HCT116 (cell line): ENCODE measurements at regions not wholly inside any gene's neighbourhood (a gene's known extent, or its start where the extent isn't known, plus 50 kb on each side); places are given as distances from the start of the nearest gene placed in this dataset.

Experiments used
- ATAC-seq: fragments of 200-7000 bp; cut with Tn5 transposase; 2 replicates; pipeline ENCODE4 v1.9.1; 2020; ENCODE audit warnings: mild to moderate bottlenecking, moderate library complexity
- BruUV-seq: library from RNA; stranded (reverse); fragments of 400-500 nt; replicated peaks from 2 replicates; lab custom pipeline; 2021; lab: Mats Ljungman, UMichigan
- CTCF ChIA-PET: fragments of 300-600 bp; sonication (Branson Sonifier 250); formaldehyde crosslinking; loops from one replicate; lab custom pipeline; 2021; ENCODE audit warnings: antibody characterized with exemption; lab: Charles Lee
- POLR2A ChIA-PET: fragments of 300-600, 350-600 bp; sonication (Branson Sonifier 250); formaldehyde crosslinking; loops from one replicate; lab custom pipeline; 2021; ENCODE audit warnings: antibody characterized with exemption; lab: Charles Lee
- RAD21 ChIA-PET, 2 experiments: fragments of 300-600 bp; sonication (Branson Sonifier 250); formaldehyde crosslinking; loops; one replicate each; lab custom pipeline; 2023; ENCODE audit warnings: low total read pairs in 2 of 2; ENCODE audit not compliant: uncharacterized antibody in 2 of 2, unreplicated experiment in 2 of 2, low non-redundant PET in 1 of 2; lab: Charles Lee
- DNase-seq: peaks from one replicate; pipeline ENCODE4 v3.0.0-alpha.2; 2010; ENCODE audit warnings: low read depth, low spot score
- H2AFZ ChIP-seq: fragments of 200-600 bp; shearing (Covaris generic), sonication (generic); 2 replicates; pipeline ENCODE4 v1.6.1; 2017; ENCODE audit warnings: low read depth, mixed run types, mixed read lengths, antibody characterized with exemption, low read length; ENCODE audit not compliant: poor library complexity, severe bottlenecking
- H3K27ac ChIP-seq: 2 replicates; pipeline ENCODE4 v1.5.1; 2012; ENCODE audit warnings: low read depth, low read length
- H3K27me3 ChIP-seq: fragments of 200-600 bp; sonication (generic); 2 replicates; pipeline ENCODE4 v1.6.1; 2016; ENCODE audit warnings: mixed run types, low read length, mixed read lengths; ENCODE audit not compliant: insufficient read depth
- H3K36me3 ChIP-seq, 2 experiments: fragments of 200-500 bp in 1 of 2; fragments of 200-600 bp in 1 of 2; sonication (Bioruptor generic) in 1 of 2; sonication (generic) in 1 of 2; 2 replicates each; pipeline versions ENCODE4 v1.5.1 to v1.6.1; 2014 to 2016; ENCODE audit warnings: low read length in 2 of 2, inconsistent platforms in 1 of 2, mixed read lengths in 1 of 2, mixed run types in 1 of 2; ENCODE audit not compliant: insufficient read depth in 2 of 2, control insufficient read depth in 1 of 2
- H3K4me1 ChIP-seq, 2 experiments: fragments of 200-600 bp in 1 of 2; sonication (generic) in 1 of 2; 2 replicates each; pipeline versions ENCODE4 v1.5.1 to v1.6.1; 2012 to 2017; ENCODE audit warnings: low read length in 2 of 2, inconsistent platforms in 1 of 2, mild to moderate bottlenecking in 1 of 2, mixed read lengths in 1 of 2, mixed run types in 1 of 2, moderate library complexity in 1 of 2; ENCODE audit not compliant: insufficient read depth in 2 of 2, control insufficient read depth in 1 of 2
- H3K4me2 ChIP-seq: fragments of 200-600 bp; sonication (generic); 2 replicates; pipeline ENCODE4 v1.6.1; 2017; ENCODE audit warnings: mixed run types, low read length, mixed read lengths
- H3K4me3 ChIP-seq, 2 experiments: fragments of 200-600 bp in 1 of 2; sonication (generic) in 1 of 2; replicated peaks in 1 of 2; 2 replicates each; pipeline ENCODE4 v1.5.1; 2011 to 2016; ENCODE audit warnings: low read length in 2 of 2, control low read depth in 1 of 2, low read depth in 1 of 2, mild to moderate bottlenecking in 1 of 2, mixed read lengths in 1 of 2, mixed run types in 1 of 2
- H3K79me2 ChIP-seq: fragments of 200-600 bp; sonication (generic); 2 replicates; pipeline ENCODE4 v1.6.1; 2017; ENCODE audit warnings: mild to moderate bottlenecking, mixed run types, low read length, moderate library complexity, mixed read lengths; ENCODE audit not compliant: insufficient read depth
- H3K9ac ChIP-seq: fragments of 200-600 bp; sonication (generic); 2 replicates; pipeline ENCODE4 v1.6.1; 2016; ENCODE audit warnings: low read length, mixed read lengths
- H3K9me2 ChIP-seq: fragments of 200-600 bp; sonication (generic), shearing (Covaris generic); 2 replicates; pipeline ENCODE4 v1.6.1; 2017; ENCODE audit warnings: mixed run types, mild to moderate bottlenecking, moderate library complexity; ENCODE audit not compliant: insufficient read depth
- H3K9me3 ChIP-seq, 2 experiments: fragments of 200-500 bp in 1 of 2; fragments of 200-600 bp in 1 of 2; sonication (Bioruptor generic) in 1 of 2; sonication (generic) in 1 of 2; 2 replicates each; pipeline ENCODE4 v1.6.1; 2014 to 2017; ENCODE audit warnings: low read length in 2 of 2, mixed read lengths in 2 of 2, inconsistent platforms in 1 of 2, low read depth in 1 of 2, mild to moderate bottlenecking in 1 of 2, mixed run types in 1 of 2, moderate library complexity in 1 of 2; ENCODE audit not compliant: control insufficient read depth in 1 of 2, insufficient read depth in 1 of 2
- H4K20me1 ChIP-seq: fragments of 200-600 bp; sonication (generic), shearing (Covaris generic); 2 replicates; pipeline ENCODE4 v1.6.1; 2017; ENCODE audit warnings: mixed run types, mild to moderate bottlenecking, moderate library complexity; ENCODE audit not compliant: insufficient read depth
- CBX3 ChIP-seq: IDR thresholded peaks from 2 replicates; pipeline ENCODE4 v1.6.1; 2012; ENCODE audit warnings: low read depth
- CEBPB ChIP-seq: IDR thresholded peaks from 2 replicates; pipeline ENCODE4 v1.6.1; 2012; ENCODE audit warnings: low read depth
- ELF1 ChIP-seq: IDR thresholded peaks from 2 replicates; pipeline ENCODE4 v1.6.1; 2012; ENCODE audit warnings: low read depth, borderline replicate concordance
- EZH2 ChIP-seq: fragments of 200-600 bp; sonication (generic); IDR thresholded peaks from 2 replicates; pipeline ENCODE4 v1.6.1; 2017; ENCODE audit warnings: antibody characterized with exemption, mixed run types
- EZH2phosphoT487 ChIP-seq: fragments of 200-600 bp; IDR thresholded peaks from 2 replicates; pipeline ENCODE4 v1.6.1; 2018; ENCODE audit warnings: antibody characterized with exemption, borderline replicate concordance
- JUND ChIP-seq: IDR thresholded peaks from 2 replicates; pipeline ENCODE4 v1.6.1; 2012
- POLR2A ChIP-seq: IDR thresholded peaks from 2 replicates; pipeline ENCODE4 v1.7.0; 2011; ENCODE audit warnings: borderline replicate concordance; ENCODE audit not compliant: insufficient read depth, insufficient read length; ENCODE audit errors: extremely low read depth
- POLR2AphosphoS5 ChIP-seq: IDR thresholded peaks from 2 replicates; pipeline ENCODE4 v1.6.1; 2011; ENCODE audit warnings: mild to moderate bottlenecking, low read depth, low read length, moderate library complexity
- RAD21 ChIP-seq: IDR thresholded peaks from 2 replicates; pipeline ENCODE4 v1.6.1; 2012; ENCODE audit warnings: low read depth, mild to moderate bottlenecking
- SIN3A ChIP-seq: IDR thresholded peaks from 2 replicates; pipeline ENCODE4 v1.6.1; 2012; ENCODE audit warnings: low read depth
- SP1 ChIP-seq: IDR thresholded peaks from 2 replicates; pipeline ENCODE4 v1.6.1; 2012; ENCODE audit warnings: low read depth
- SRF ChIP-seq: IDR thresholded peaks from 2 replicates; pipeline ENCODE4 v1.6.1; 2012; ENCODE audit warnings: low read depth
- intact Hi-C: fragments of 100-400 bp; cut with micrococcal nuclease; formaldehyde crosslinking; loops from 2 replicates; pipeline ENCODE4 v1.10.0; 2022
- TF ChIP-seq, protein P1 (sequence below): IDR thresholded peaks from 2 replicates; pipeline ENCODE4 v1.6.1; 2012; ENCODE audit warnings: low read depth
- TF ChIP-seq, protein P2 (sequence below): IDR thresholded peaks from 2 replicates; pipeline ENCODE4 v1.6.1; 2012
- TF ChIP-seq, protein P3 (sequence below): IDR thresholded peaks from 2 replicates; pipeline ENCODE4 v1.6.1; 2012
- TF ChIP-seq, protein P4 (sequence below): IDR thresholded peaks from 2 replicates; pipeline ENCODE4 v1.6.1; 2011; ENCODE audit warnings: mild to moderate bottlenecking, low read length, moderate library complexity; ENCODE audit not compliant: insufficient replicate concordance; ENCODE audit errors: extremely low read depth
- TF ChIP-seq, protein P5 (sequence below), 3 experiments: fragments of 200-600 bp in 1 of 3; sonication (generic) in 1 of 3; IDR thresholded peaks in 2 of 3; conservative IDR thresholded peaks in 1 of 3; 2 replicates each; pipeline ENCODE4 v1.5.1; 2012 to 2017; ENCODE audit warnings: low read depth in 2 of 3, low read length in 2 of 3, antibody characterized with exemption in 1 of 3, borderline replicate concordance in 1 of 3, control low read depth in 1 of 3, mild to moderate bottlenecking in 1 of 3, mixed read lengths in 1 of 3, mixed run types in 1 of 3, moderate library complexity in 1 of 3; ENCODE audit not compliant: insufficient read depth in 1 of 3

DNA sequence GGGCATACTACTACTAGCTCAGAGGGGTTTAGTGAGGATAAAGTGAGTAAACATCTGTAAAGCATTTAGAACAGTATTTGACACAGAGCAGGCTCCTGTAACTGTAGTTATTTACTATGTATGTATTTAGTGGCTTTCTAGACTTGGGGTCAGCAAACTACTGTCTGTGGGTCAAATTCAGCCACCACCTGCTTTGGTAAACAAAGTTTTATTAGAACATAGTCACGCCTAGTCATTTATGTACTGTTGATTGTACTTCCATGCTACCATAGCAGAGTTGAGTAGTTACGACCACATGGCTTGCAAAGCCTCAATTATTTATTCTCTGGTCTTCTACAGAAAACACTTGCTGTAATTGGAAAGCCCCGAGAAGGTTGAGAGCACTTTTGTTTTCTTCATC, 248.5 kb upstream of the PLPP4 start:
- Histone ChIP-seq H3K4me1 (no peaks in the 10 kb centered on the region), H3K4me2 (no peak overlapping the region), H3K27me3 (peaks cover 10% of the 10 kb centered on the region; the same call in 1 of the 2 replicates), H3K9me2 (no peaks in the 10 kb centered on the region), H4K20me1 (no peaks in the 10 kb centered on the region), H3K4me3 (no peak overlapping the region), H3K9me3 (no peaks in the 10 kb centered on the region), H3K9ac (no peak overlapping the region), H3K36me3 (no peaks in the 10 kb centered on the region), H3K27ac (no peak overlapping the region), H2AFZ (no peak overlapping the region), H3K79me2 (no peaks in the 10 kb centered on the region)
- TF ChIP-seq SRF (no peak), EZH2phosphoT487 (no peak), CEBPB (no peak), POLR2A (no peak), RAD21 (no peak), SIN3A (no peak), EZH2 (no peak), SP1 (no peak), CBX3 (no peak), POLR2AphosphoS5 (no peak), JUND (no peak), ELF1 (no peak)
- TF ChIP-seq, protein P1, sequence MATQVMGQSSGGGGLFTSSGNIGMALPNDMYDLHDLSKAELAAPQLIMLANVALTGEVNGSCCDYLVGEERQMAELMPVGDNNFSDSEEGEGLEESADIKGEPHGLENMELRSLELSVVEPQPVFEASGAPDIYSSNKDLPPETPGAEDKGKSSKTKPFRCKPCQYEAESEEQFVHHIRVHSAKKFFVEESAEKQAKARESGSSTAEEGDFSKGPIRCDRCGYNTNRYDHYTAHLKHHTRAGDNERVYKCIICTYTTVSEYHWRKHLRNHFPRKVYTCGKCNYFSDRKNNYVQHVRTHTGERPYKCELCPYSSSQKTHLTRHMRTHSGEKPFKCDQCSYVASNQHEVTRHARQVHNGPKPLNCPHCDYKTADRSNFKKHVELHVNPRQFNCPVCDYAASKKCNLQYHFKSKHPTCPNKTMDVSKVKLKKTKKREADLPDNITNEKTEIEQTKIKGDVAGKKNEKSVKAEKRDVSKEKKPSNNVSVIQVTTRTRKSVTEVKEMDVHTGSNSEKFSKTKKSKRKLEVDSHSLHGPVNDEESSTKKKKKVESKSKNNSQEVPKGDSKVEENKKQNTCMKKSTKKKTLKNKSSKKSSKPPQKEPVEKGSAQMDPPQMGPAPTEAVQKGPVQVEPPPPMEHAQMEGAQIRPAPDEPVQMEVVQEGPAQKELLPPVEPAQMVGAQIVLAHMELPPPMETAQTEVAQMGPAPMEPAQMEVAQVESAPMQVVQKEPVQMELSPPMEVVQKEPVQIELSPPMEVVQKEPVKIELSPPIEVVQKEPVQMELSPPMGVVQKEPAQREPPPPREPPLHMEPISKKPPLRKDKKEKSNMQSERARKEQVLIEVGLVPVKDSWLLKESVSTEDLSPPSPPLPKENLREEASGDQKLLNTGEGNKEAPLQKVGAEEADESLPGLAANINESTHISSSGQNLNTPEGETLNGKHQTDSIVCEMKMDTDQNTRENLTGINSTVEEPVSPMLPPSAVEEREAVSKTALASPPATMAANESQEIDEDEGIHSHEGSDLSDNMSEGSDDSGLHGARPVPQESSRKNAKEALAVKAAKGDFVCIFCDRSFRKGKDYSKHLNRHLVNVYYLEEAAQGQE, result no peak
- TF ChIP-seq, protein P2, sequence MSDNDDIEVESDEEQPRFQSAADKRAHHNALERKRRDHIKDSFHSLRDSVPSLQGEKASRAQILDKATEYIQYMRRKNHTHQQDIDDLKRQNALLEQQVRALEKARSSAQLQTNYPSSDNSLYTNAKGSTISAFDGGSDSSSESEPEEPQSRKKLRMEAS, result no peak
- TF ChIP-seq, protein P3, sequence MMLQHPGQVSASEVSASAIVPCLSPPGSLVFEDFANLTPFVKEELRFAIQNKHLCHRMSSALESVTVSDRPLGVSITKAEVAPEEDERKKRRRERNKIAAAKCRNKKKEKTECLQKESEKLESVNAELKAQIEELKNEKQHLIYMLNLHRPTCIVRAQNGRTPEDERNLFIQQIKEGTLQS, result no peak
- TF ChIP-seq, protein P4, sequence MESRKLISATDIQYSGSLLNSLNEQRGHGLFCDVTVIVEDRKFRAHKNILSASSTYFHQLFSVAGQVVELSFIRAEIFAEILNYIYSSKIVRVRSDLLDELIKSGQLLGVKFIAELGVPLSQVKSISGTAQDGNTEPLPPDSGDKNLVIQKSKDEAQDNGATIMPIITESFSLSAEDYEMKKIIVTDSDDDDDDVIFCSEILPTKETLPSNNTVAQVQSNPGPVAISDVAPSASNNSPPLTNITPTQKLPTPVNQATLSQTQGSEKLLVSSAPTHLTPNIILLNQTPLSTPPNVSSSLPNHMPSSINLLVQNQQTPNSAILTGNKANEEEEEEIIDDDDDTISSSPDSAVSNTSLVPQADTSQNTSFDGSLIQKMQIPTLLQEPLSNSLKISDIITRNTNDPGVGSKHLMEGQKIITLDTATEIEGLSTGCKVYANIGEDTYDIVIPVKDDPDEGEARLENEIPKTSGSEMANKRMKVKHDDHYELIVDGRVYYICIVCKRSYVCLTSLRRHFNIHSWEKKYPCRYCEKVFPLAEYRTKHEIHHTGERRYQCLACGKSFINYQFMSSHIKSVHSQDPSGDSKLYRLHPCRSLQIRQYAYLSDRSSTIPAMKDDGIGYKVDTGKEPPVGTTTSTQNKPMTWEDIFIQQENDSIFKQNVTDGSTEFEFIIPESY, result no peak
- TF ChIP-seq, protein P5, sequence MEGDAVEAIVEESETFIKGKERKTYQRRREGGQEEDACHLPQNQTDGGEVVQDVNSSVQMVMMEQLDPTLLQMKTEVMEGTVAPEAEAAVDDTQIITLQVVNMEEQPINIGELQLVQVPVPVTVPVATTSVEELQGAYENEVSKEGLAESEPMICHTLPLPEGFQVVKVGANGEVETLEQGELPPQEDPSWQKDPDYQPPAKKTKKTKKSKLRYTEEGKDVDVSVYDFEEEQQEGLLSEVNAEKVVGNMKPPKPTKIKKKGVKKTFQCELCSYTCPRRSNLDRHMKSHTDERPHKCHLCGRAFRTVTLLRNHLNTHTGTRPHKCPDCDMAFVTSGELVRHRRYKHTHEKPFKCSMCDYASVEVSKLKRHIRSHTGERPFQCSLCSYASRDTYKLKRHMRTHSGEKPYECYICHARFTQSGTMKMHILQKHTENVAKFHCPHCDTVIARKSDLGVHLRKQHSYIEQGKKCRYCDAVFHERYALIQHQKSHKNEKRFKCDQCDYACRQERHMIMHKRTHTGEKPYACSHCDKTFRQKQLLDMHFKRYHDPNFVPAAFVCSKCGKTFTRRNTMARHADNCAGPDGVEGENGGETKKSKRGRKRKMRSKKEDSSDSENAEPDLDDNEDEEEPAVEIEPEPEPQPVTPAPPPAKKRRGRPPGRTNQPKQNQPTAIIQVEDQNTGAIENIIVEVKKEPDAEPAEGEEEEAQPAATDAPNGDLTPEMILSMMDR (IDR thresholded peaks at IDR 0.05 in 2 of 3, conservative IDR thresholded peaks at IDR 0.05 in 1 of 3; ENCODE audit: borderline replicate concordance in 1 of 3, insufficient read depth in 1 of 3, low read depth in 2 of 3, low read length in 2 of 3), result no peak
- DNase-seq (no peak), ATAC-seq (no peak)
- RAD21 ChIA-PET, result no interaction called here
- intact Hi-C loops, result no loop called here
- POLR2A ChIA-PET, result no interaction called here
- CTCF ChIA-PET, result no interaction called here
- BruUV-seq, result no TSS peak
